ENCODE measurements at regions not wholly inside any gene's neighbourhood (a gene's known extent, or its start where the extent isn't known, plus 50 kb on each side); places are given as distances from the start of the nearest gene placed in this dataset.
A peak's percentile ranks its signal among the peaks of the same experiment; 100 is the strongest.

DNA sequence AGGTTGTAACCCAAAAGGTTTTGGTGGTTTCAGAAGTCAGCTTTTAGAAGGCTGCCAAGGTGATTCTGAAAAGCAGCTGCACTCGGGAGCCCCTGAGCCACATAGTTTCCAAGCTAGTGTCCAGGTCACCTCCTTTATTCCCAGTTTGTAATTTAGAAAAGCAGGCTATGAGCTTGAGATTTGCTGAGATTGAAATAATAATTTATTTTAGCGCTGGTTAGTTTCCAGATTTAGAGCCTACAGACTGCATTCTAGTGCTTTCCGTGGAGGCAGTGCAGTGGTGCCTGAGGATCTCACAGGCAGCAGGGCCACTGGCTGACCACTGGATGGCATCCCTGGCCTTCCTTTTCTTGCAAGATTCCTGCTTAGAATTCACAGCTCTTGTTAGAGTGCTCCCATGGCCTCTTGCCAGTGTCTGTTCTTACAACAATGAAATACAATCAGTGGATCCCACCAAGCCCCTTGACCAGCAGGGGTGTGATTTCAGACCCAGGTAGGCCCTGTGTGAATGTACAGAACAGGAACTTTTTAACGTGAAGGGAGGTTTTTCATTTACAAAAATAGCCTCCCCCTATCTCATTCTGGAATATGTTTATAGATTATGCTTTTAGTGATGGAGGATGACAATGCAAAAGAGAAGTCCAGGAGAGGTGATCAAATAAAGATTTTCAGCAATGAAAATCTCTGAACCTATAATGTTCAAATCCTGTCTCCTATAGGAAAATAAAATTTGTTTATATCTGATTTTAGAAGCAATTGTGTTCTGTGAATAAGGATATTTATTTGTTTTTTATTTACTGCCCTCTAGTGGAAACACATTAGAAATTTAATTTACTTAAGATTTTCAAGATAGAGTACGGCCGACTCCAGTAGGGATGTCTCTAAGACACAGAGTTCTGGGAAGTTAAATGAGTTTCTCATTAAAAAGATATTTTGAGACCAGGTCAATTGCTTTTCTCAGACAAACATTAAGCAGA is 362.1 kb upstream of the STXBP6 start:
- Histone ChIP-seq H3K4me1 (no peaks in the 10 kb centered on the region), H3K4me3 (no peak overlapping the region), H3K27me3 (ENCODE audit: insufficient read depth in 3 of 3, low read length in 2 of 3) (no peaks in the 10 kb centered on the region), H3K9me3 (peaks cover 3% of the 10 kb centered on the region), H3K27ac (no peak overlapping the region), H3K36me3 (ENCODE audit: insufficient read depth in 1 of 2, low read depth in 1 of 2) (no peaks in the 10 kb centered on the region)
- DNase-seq = no peak
- intact Hi-C loops (cut with DNase I) = no loop called here
- ATAC-seq = no peak
- TF ChIP-seq, protein P1, sequence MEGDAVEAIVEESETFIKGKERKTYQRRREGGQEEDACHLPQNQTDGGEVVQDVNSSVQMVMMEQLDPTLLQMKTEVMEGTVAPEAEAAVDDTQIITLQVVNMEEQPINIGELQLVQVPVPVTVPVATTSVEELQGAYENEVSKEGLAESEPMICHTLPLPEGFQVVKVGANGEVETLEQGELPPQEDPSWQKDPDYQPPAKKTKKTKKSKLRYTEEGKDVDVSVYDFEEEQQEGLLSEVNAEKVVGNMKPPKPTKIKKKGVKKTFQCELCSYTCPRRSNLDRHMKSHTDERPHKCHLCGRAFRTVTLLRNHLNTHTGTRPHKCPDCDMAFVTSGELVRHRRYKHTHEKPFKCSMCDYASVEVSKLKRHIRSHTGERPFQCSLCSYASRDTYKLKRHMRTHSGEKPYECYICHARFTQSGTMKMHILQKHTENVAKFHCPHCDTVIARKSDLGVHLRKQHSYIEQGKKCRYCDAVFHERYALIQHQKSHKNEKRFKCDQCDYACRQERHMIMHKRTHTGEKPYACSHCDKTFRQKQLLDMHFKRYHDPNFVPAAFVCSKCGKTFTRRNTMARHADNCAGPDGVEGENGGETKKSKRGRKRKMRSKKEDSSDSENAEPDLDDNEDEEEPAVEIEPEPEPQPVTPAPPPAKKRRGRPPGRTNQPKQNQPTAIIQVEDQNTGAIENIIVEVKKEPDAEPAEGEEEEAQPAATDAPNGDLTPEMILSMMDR (IDR thresholded peaks at IDR 0.05) = no peak
- WGBS, 3 donors = 40 to 49% (median 43%) methylated on average over 6 of the region's 6 CpGs

DNA sequence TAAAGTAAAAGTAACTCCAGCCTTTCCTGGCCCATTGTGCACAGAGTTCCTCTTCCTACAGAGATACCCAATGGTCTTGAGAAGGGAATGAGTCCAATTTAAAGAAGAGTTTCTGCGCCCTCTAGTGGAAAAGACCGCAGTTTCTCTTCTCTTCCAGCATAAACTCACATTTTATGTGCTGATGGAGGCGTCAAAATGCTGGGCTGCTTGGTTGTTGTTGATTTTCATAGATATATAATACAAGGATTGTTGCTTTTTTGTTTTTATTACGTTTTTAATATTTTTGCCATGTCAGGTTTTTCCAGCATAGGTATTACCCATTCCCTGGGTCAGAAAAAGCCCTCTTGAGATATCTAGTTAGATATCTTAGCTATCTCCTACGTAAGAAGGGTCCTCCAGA is 356.9 kb upstream of the STXBP6 start:
- DNase-seq = no peak
- intact Hi-C loops (cut with DNase I) = loop anchor here in 1 of 2 donors (10.0 kb wide), 1 partner anchor 692 kb away; no protein-coding TSS in a partner anchor
- Histone ChIP-seq H3K27me3 (ENCODE audit: insufficient read depth in 3 of 3, low read length in 2 of 3) (no peaks in the 10 kb centered on the region), H3K4me1 (no peaks in the 10 kb centered on the region), H3K9me3 (no peaks in the 10 kb centered on the region), H3K27ac (no peak overlapping the region), H3K36me3 (ENCODE audit: insufficient read depth in 1 of 2, low read depth in 1 of 2) (no peaks in the 10 kb centered on the region), H3K4me3 (no peak overlapping the region)
- no peak for ATAC-seq
- 23 to 29% (median 28%) methylated on average over 5 of the region's 5 CpGs for WGBS, 3 donors
- TF ChIP-seq, protein P1 (IDR thresholded peaks at IDR 0.05) = no peak

DNA sequence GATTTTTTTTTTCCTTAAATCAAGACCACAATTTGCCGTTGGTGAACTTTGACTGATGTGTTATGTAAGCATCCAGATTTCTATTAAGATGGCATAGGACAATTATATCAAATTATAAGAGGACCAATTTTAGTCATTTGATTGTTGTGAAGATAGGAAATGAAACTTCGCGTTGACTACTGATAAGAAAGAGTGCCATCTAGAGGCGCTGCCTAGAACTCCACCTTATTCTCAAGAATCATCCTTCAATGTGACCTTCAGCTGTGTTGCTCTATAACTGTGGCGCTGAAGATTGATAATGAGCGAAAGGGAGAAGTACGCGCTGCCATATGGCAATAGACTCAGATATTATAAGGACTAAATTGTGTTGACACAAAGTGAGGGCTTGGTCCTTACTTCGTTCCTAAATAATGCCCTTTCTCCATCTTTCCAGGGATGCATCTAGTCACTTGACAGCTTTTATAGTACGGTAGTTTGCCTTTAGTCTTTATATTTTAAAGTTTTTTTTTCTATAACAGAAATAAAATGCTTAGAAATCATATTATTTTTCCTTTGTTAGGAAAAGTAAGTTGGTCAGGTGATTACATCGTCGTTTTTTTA is 350.8 kb upstream of the STXBP6 start:
- no peak for ATAC-seq
- intact Hi-C loops (cut with DNase I) = loop anchor here in 1 of 2 donors (10.0 kb wide), 1 partner anchor 686 kb away; no protein-coding TSS in a partner anchor
- DNase-seq = no peak

DNA sequence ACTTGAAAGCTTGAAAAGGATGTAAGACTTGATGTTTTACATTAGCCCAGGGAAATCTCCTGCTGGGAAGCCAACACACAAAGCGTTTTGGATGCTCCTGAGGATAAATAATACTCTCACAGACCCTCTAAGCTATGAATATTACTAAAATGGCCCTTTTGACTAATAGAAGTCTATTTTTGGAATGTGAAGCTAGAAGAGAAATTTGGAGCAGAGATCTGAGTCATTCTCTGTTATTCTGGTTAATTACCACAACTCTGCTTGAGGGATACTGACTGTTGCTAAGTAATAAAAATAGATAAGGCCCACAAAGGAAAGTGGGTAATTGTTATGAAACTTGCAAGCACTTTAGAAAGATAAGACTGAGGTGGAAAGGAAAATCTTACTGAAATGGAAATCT is 346.2 kb upstream of the STXBP6 start:
- Histone ChIP-seq H3K27me3 (ENCODE audit: insufficient read depth in 3 of 3, low read length in 2 of 3) (no peaks in the 10 kb centered on the region), H3K9me3 (no peaks in the 10 kb centered on the region), H3K4me3 (no peak overlapping the region), H3K36me3 (ENCODE audit: insufficient read depth in 1 of 2, low read depth in 1 of 2) (no peaks in the 10 kb centered on the region), H3K27ac (no peak overlapping the region), H3K4me1 (no peaks in the 10 kb centered on the region)
- 35 to 54% (median 43%) methylated on average over 1 of the region's 1 CpG for WGBS, 3 donors
- intact Hi-C loops (cut with DNase I) = no loop called here
- no peak for ATAC-seq
- TF ChIP-seq, protein P1 (IDR thresholded peaks at IDR 0.05) = no peak
- DNase-seq = no peak

More for the DNA sequence above, 350.8 kb upstream of the STXBP6 start:
- Histone ChIP-seq H3K27me3 (ENCODE audit: insufficient read depth in 3 of 3, low read length in 2 of 3) (no peaks in the 10 kb centered on the region), H3K27ac (no peak overlapping the region), H3K9me3 (no peaks in the 10 kb centered on the region), H3K4me1 (no peaks in the 10 kb centered on the region), H3K4me3 (no peak overlapping the region), H3K36me3 (ENCODE audit: insufficient read depth in 1 of 2, low read depth in 1 of 2) (no peaks in the 10 kb centered on the region)
- TF ChIP-seq, protein P1 (IDR thresholded peaks at IDR 0.05) = peak; percentile 42
- 23 to 26% (median 24%) methylated on average over 12 of the region's 12 CpGs for WGBS, 3 donors
